CD14-positive monocyte (primary cell): ENCODE measurements at regions not wholly inside any gene's neighbourhood (a gene's known extent, or its start where the extent isn't known, plus 50 kb on each side); places are given as distances from the start of the nearest gene placed in this dataset.
A peak's percentile ranks its signal among the peaks of the same experiment; 100 is the strongest.

ENCODE experiments used
- DNase-seq, 3 donors: peaks; one replicate each; pipeline ENCODE4 v3.0.0-alpha.2; 2011 to 2022
- H2AFZ ChIP-seq: 2 replicates; pipeline ENCODE4 v1.6.0; 2012; ENCODE audit warnings: mild to moderate bottlenecking, low read depth, low read length, inconsistent platforms; ENCODE audit not compliant: insufficient read depth, poor library complexity, severe bottlenecking
- H3K27ac ChIP-seq, 2 donors: 1 replicate in 1 of 2; 2 replicates in 1 of 2; pipeline ENCODE4 v1.5.1; 2012 to 2013; ENCODE audit warnings: low read length in 2 of 2, control low read depth in 1 of 2, inconsistent platforms in 1 of 2, low read depth in 1 of 2, mild to moderate bottlenecking in 1 of 2
- H3K27me3 ChIP-seq, 2 donors: one replicate each; pipeline versions ENCODE4 v1.6.0 to v1.6.1; 2011 to 2013; ENCODE audit warnings: low read length in 2 of 2; ENCODE audit not compliant: control insufficient read depth in 2 of 2, insufficient read depth in 2 of 2
- H3K36me3 ChIP-seq, 2 donors: replicated peaks in 1 of 2; 1 replicate in 1 of 2; 2 replicates in 1 of 2; pipeline versions ENCODE4 v1.5.1 to v1.6.1; 2012 to 2013; ENCODE audit warnings: low read length in 2 of 2, control low read depth in 1 of 2, inconsistent platforms in 1 of 2, mild to moderate bottlenecking in 1 of 2; ENCODE audit not compliant: insufficient read depth in 2 of 2, control insufficient read depth in 1 of 2
- H3K4me1 ChIP-seq, 2 donors: 1 replicate in 1 of 2; 2 replicates in 1 of 2; pipeline versions ENCODE4 v1.5.1 to v1.6.1; 2012 to 2013; ENCODE audit warnings: low read length in 2 of 2, control low read depth in 1 of 2, inconsistent platforms in 1 of 2, mild to moderate bottlenecking in 1 of 2, moderate library complexity in 1 of 2; ENCODE audit not compliant: insufficient read depth in 2 of 2, control insufficient read depth in 1 of 2
- H3K4me2 ChIP-seq: replicated peaks from 2 replicates; pipeline ENCODE3; 2012; ENCODE audit warnings: low read length, moderate library complexity, mild to moderate bottlenecking; ENCODE audit not compliant: poor library complexity, severe bottlenecking; ENCODE audit errors: extremely low read depth
- H3K4me3 ChIP-seq, 3 experiments: fragments of 200-600 bp in 1 of 3; sonication (generic) in 1 of 3; replicated peaks in 1 of 3; 1 replicate in 2 of 3; 2 replicates in 1 of 3; pipeline ENCODE4 v1.5.1; 2011 to 2013; ENCODE audit warnings: low read length in 3 of 3, mild to moderate bottlenecking in 3 of 3, control low read depth in 2 of 3, low read depth in 2 of 3, inconsistent platforms in 1 of 3, moderate library complexity in 1 of 3
- H3K79me2 ChIP-seq: 2 replicates; pipeline ENCODE4 v1.6.0; 2012; ENCODE audit warnings: mild to moderate bottlenecking, control low read depth, inconsistent platforms, low read length, moderate library complexity; ENCODE audit not compliant: insufficient read depth
- H3K9ac ChIP-seq: 2 replicates; pipeline ENCODE4 v1.6.0; 2017; ENCODE audit warnings: low read length, mild to moderate bottlenecking; ENCODE audit not compliant: insufficient read depth, poor library complexity, severe bottlenecking
- H3K9me3 ChIP-seq, 2 donors: replicated peaks in 1 of 2; 1 replicate in 1 of 2; 2 replicates in 1 of 2; pipeline versions ENCODE4 v1.5.1 to v1.6.1; 2012 to 2013; ENCODE audit warnings: low read length in 2 of 2, control low read depth in 1 of 2; ENCODE audit not compliant: control insufficient read depth in 1 of 2, insufficient read depth in 1 of 2
- H4K20me1 ChIP-seq: 2 replicates; pipeline ENCODE4 v1.6.0; 2012; ENCODE audit warnings: mild to moderate bottlenecking, low read length, control low read depth, moderate library complexity; ENCODE audit not compliant: insufficient read depth
- H3K27ac Mint-ChIP-seq, 7 donors: one replicate each; pipeline ENCODE4 v1.8.0; 2020; ENCODE audit warnings: mild to moderate bottlenecking in 7 of 7, mixed read lengths in 7 of 7, moderate library complexity in 6 of 7, inconsistent platforms in 2 of 7
- H3K27me3 Mint-ChIP-seq, 3 donors: one replicate each; pipeline ENCODE4 v1.8.0; 2021 to 2022; ENCODE audit warnings: low read depth in 3 of 3, mild to moderate bottlenecking in 3 of 3, mixed read lengths in 3 of 3, moderate library complexity in 3 of 3, inconsistent platforms in 1 of 3
- H3K36me3 Mint-ChIP-seq, 2 donors: one replicate each; pipeline ENCODE4 v1.8.0; 2020; ENCODE audit warnings: mixed read lengths in 2 of 2, inconsistent platforms in 1 of 2, mild to moderate bottlenecking in 1 of 2
- H3K4me1 Mint-ChIP-seq: one replicate; pipeline ENCODE4 v1.8.0; 2020; ENCODE audit warnings: mild to moderate bottlenecking, mixed read lengths
- H3K4me3 Mint-ChIP-seq, 2 donors: one replicate each; pipeline ENCODE4 v1.8.0; 2020; ENCODE audit warnings: mild to moderate bottlenecking in 2 of 2, mixed read lengths in 2 of 2, moderate library complexity in 1 of 2
- H3K9me3 Mint-ChIP-seq, 7 donors: one replicate each; pipeline ENCODE4 v1.8.0; 2020 to 2022; ENCODE audit warnings: mixed read lengths in 7 of 7, mild to moderate bottlenecking in 6 of 7, moderate library complexity in 6 of 7, inconsistent platforms in 2 of 7
- WGBS: methylation state at CpG from one replicate; pipeline ENCODE4 v1.1.5; 2013; ENCODE audit warnings: missing lambda C conversion rate; ENCODE audit not compliant: insufficient coverage; 5-methylcytosine and 5-hydroxymethylcytosine counted together
- intact Hi-C, 2 donors: fragments of 100-400 bp; cut with micrococcal nuclease; formaldehyde crosslinking; loops; one replicate each; pipeline versions ENCODE4 v1.15.0 to v1.15.1; 2023
- TF ChIP-seq, protein P1 (sequence below): fragments of 200-600 bp; IDR thresholded peaks from one replicate; pipeline ENCODE4 v1.8.0; 2022; ENCODE audit warnings: antibody characterized with exemption, mild to moderate bottlenecking

DNA sequence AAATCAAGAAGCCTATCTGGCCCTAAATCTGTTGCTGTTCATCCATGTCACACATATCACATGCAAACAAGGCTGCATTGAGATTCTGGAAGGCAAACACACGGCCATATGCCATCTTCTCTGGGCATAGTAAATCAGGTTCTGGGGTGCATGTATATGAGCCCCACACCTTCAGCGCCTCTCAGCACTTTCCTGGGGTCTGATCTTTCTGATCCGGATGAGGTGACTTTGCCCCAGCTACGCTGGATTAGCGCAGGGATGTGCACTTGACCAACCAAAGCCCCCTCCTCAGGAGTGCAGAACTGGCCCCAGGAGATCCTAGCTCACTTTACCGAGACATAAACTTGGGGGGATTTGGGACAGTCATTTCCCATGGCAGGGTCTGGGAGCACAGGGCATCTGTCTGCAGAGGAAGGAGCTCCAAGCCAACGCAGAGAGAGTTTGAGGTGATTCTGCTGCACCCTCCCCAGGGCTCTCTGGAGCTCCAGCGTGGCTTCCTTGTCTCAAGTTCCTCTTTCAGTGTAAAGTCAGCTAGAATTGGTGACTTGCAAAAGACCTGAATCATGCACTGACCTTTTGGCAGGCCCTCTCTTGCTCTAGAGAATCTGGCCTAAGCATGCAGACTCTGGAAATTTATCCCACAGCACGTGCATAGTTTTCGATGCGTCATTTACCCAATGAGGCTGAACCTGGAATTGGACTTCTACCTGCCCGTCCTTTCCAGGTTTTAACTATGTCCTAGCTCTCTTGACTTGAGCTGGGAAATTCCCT is 63.5 kb upstream of the KLF13 start:
- H2AFZ ChIP-seq, result no peak overlapping the region
- H3K27me3 Mint-ChIP-seq, result peaks cover 0 to under 1% (median 0%) of the 10 kb centered on the region in 3 donors
- TF ChIP-seq, protein P1, sequence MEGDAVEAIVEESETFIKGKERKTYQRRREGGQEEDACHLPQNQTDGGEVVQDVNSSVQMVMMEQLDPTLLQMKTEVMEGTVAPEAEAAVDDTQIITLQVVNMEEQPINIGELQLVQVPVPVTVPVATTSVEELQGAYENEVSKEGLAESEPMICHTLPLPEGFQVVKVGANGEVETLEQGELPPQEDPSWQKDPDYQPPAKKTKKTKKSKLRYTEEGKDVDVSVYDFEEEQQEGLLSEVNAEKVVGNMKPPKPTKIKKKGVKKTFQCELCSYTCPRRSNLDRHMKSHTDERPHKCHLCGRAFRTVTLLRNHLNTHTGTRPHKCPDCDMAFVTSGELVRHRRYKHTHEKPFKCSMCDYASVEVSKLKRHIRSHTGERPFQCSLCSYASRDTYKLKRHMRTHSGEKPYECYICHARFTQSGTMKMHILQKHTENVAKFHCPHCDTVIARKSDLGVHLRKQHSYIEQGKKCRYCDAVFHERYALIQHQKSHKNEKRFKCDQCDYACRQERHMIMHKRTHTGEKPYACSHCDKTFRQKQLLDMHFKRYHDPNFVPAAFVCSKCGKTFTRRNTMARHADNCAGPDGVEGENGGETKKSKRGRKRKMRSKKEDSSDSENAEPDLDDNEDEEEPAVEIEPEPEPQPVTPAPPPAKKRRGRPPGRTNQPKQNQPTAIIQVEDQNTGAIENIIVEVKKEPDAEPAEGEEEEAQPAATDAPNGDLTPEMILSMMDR, result no peak
- H3K36me3 ChIP-seq, result no peaks in the 10 kb centered on the region
- intact Hi-C loops, result loop anchor here (2.0 to 5.0 kb wide), 2 partner anchors 48 to 64 kb away; partner anchors contain the start of gene KLF13 (in 1 of the 2)
- no peak overlapping the region for H3K4me3 ChIP-seq
- peaks cover 0 to 6% (median 1%) of the 10 kb centered on the region in 7 donors for H3K9me3 Mint-ChIP-seq
- H3K9me3 ChIP-seq, result no peaks in the 10 kb centered on the region
- H3K4me1 Mint-ChIP-seq, result peaks cover 93% of the 10 kb centered on the region
- peak overlapping the region; percentile 4 to 51 for H3K4me3 Mint-ChIP-seq
- peak overlapping the region; percentile 33 for H3K4me2 ChIP-seq
- peak overlapping the region; percentile 99 to 100 (median 100) for H3K27ac Mint-ChIP-seq
- H3K79me2 ChIP-seq, result peaks cover 23% of the 10 kb centered on the region
- peak; percentile 90 to 98 (median 96) for DNase-seq
- H3K4me1 ChIP-seq, result peaks cover 90 to 99% of the 10 kb centered on the region in 2 donors
- 22% methylated on average over 9 of the region's 12 CpGs for WGBS
- peaks cover 2 to 3% of the 10 kb centered on the region in 2 donors for H3K36me3 Mint-ChIP-seq
- peak overlapping the region; percentile 96 to 99 for H3K27ac ChIP-seq
- H3K27me3 ChIP-seq, result no peaks in the 10 kb centered on the region
- H3K9ac ChIP-seq, result peak overlapping the region; percentile 75
- H4K20me1 ChIP-seq, result no peaks in the 10 kb centered on the region

GRCh38 chr15:31263751-31264558 is 62.7 kb upstream of the KLF13 start:
- peak overlapping the region in 1 of 3 experiments; percentile 45 for H3K4me3 ChIP-seq

More at GRCh38 chr15:31263751-31264558, 62.7 kb upstream of the KLF13 start:
- Histone ChIP-seq H3K4me2 (peak overlapping the region; percentile 46), H3K27ac (peak overlapping the region; percentile 96 to 99), H3K27me3 (no peaks in the 10 kb centered on the region), H4K20me1 (no peaks in the 10 kb centered on the region), H2AFZ (peak overlapping the region; percentile 63), H3K36me3 (no peaks in the 10 kb centered on the region), H3K4me1 (peaks cover 96 to 100% of the 10 kb centered on the region in 2 donors), H3K9me3 (no peaks in the 10 kb centered on the region), H3K9ac (peak overlapping the region; percentile 75), H3K79me2 (peaks cover 23% of the 10 kb centered on the region)
- TF ChIP-seq, protein P1, result no peak
- Mint-ChIP-seq H3K36me3 (peaks cover 2% of the 10 kb centered on the region in 2 donors), H3K4me1 (peaks cover 98% of the 10 kb centered on the region), H3K9me3 (peaks cover 0 to 6% (median 1%) of the 10 kb centered on the region in 7 donors), H3K27ac (peak overlapping the region; percentile 99 to 100 (median 100)), H3K4me3 (peak overlapping the region; percentile 43 to 67), H3K27me3 (no peaks in the 10 kb centered on the region)
- DNase-seq, result peak; percentile 97 to 98 (median 98)
- intact Hi-C loops, result loop anchor here (1.0 to 5.0 kb wide), 5 partner anchors 48 to 179 kb away; partner anchors contain the start of gene KLF13 (in 1 of the 2)
- 8% methylated on average over 23 of the region's 24 CpGs for WGBS
